Activated naive CD4-positive, alpha-beta T cell treated with anti-CD3 and anti-CD28 coated beads, Interleukin-2, amount 10 ng/mL, durations not matched to agents 7 days and 5 days (primary cell): ENCODE measurements at regions not wholly inside any gene's neighbourhood (a gene's known extent, or its start where the extent isn't known, plus 50 kb on each side); places are given as distances from the start of the nearest gene placed in this dataset.

Source experiments
- CTCF ChIA-PET: fragments of 350-600 bp; sonication (Branson Sonifier 250); formaldehyde crosslinking; loops from one replicate; lab custom pipeline; 2021; ENCODE audit warnings: antibody characterized with exemption; lab: Charles Lee
- DNase-seq: peaks from one replicate; pipeline ENCODE4 v3.0.0-alpha.2; 2020
- H3K27ac Mint-ChIP-seq: one replicate; pipeline ENCODE4 v1.8.0; 2021; ENCODE audit warnings: mild to moderate bottlenecking, moderate library complexity, mixed read lengths
- H3K27me3 Mint-ChIP-seq: one replicate; pipeline ENCODE4 v1.8.0; 2021; ENCODE audit warnings: mild to moderate bottlenecking, mixed read lengths
- H3K36me3 Mint-ChIP-seq: one replicate; pipeline ENCODE4 v1.8.0; 2021; ENCODE audit warnings: mixed read lengths
- H3K4me1 Mint-ChIP-seq: one replicate; pipeline ENCODE4 v1.8.0; 2021; ENCODE audit warnings: mixed read lengths
- H3K4me3 Mint-ChIP-seq: one replicate; pipeline ENCODE4 v1.8.0; 2021; ENCODE audit warnings: mild to moderate bottlenecking, moderate library complexity, mixed read lengths
- H3K9me3 Mint-ChIP-seq: one replicate; pipeline ENCODE4 v1.8.0; 2021; ENCODE audit warnings: mixed read lengths

DNA sequence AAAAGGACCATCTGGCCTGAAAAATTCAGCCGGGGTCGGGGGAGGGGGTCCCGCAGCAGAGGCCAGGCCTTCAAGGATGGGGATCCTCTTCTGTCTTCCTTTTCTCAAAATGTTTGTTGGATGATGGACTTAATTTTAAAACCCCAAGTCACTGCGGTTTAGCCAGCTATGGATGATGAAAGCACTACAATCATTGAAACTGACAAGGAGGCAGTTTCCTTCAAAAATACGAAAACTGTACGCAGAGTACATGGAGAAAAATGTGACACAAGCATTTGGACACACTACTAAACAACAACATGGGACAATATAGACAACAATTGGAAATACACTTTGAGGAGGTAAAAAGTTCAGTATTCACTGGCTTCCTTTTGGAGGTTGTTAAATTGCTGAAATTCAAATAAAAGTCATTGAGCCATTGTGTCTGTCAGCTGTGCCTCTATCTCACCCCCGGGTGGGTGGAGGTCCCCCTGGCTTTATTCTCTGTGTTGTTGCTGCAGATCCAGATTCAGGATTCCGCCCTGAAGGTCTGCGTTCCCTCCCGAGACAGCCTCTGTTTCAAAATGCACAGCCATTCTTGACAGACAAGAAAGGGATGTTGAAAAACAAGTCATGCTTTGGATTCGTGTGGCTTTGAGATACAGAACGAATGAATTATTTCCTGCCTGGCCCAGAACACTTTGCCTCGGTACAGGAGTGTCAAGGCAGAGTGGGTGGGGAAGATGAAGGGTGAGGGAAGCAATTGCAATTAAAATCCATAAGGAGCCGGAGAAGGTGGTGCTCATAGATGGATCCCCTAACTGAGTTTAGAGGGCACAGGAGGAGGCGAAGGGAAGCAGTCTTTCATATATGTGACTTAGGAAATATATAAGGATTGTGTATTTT, 118.2 kb downstream of the TTLL2 start:
- Mint-ChIP-seq H3K27me3 (peaks cover 19% of the 10 kb centered on the region), H3K36me3 (no peaks in the 10 kb centered on the region), H3K4me3 (no peak overlapping the region), H3K9me3 (no peaks in the 10 kb centered on the region), H3K27ac (no peak overlapping the region), H3K4me1 (no peaks in the 10 kb centered on the region)
- DNase-seq: no peak
- CTCF ChIA-PET: no interaction called here

DNA sequence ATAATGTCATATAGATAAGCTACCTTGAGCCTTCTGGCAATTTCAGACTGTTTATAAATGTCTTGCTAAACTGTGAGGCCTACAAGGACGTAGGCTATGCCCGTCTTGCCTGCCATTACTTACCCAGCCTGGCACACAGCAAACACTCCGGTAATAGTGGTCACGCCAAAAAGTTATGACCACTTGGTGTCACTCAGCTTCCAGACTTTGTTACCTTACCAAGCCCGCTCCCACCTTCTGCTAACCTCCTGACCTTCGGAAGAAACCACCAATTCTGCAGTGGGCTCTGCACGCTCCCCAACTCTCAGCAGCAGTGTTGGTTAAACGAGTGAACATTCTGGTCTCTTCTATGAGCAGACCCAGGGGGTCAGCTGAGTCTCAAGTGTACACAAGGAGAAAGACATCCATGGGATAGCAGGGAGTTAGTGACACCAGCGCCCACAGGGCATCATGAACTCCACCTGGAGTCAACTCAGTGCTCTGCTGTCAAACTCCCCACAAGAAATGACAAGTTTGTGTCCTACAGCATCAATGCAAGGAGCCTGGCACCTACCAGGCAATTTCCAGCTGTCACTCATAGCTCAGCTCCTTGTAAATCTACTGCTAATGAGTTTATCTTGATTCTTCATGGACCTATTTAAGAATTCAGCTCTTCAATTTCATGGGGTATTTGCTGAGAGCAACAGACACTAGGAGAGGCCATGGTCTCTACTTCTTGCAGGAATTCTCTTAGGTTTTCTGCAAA, 119.9 kb downstream of the TTLL2 start:
- CTCF ChIA-PET: no interaction called here
- Mint-ChIP-seq H3K27me3 (peaks cover 19% of the 10 kb centered on the region), H3K4me3 (no peak overlapping the region), H3K9me3 (no peaks in the 10 kb centered on the region), H3K27ac (no peak overlapping the region), H3K36me3 (no peaks in the 10 kb centered on the region), H3K4me1 (no peaks in the 10 kb centered on the region)
- no peak for DNase-seq

DNA sequence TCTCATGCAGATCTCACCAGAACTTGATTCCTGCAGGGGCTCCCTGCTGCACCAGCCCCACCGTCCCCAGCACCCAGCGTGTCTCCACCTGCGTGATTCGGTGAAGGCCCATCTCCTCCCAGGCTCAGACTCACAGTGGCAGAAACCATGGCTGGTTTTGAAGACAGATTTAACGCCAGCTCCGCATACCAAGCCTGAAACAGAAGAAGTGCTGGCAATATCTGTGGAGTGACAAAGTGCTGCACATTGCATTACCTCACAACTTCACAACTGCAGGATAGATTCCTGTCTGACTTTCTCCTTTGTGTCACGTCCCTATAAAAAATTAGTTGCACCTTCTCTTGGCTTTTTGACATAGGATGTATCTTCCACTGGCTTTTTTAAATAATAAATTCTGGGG, 120.7 kb downstream of the TTLL2 start:
- Mint-ChIP-seq H3K27me3 (peaks cover 19% of the 10 kb centered on the region), H3K9me3 (no peaks in the 10 kb centered on the region), H3K27ac (no peak overlapping the region), H3K4me3 (no peak overlapping the region), H3K4me1 (no peaks in the 10 kb centered on the region), H3K36me3 (no peaks in the 10 kb centered on the region)
- DNase-seq: no peak
- CTCF ChIA-PET: no interaction called here

DNA sequence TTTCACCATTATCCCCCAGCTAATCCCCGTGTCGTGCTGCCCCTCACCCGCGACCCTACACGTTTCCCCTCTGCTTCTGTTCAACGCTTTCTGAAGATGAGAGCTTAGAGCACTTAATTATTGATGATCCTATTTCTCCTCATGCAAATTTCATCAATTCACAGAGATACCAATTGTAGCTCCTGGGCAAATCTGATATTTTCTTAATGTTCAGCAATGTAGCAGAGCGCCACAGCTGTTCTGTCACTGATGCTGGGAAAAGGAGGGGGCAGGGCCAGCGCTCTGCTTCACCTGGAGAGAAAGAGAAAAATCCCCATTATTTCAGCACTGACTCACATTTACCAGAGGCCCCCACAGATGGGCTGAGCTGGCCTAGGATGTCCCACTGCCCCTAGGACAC, 121.2 kb downstream of the TTLL2 start:
- no peak overlapping the region for H3K27ac Mint-ChIP-seq
- no peaks in the 10 kb centered on the region for H3K9me3 Mint-ChIP-seq
- no peak overlapping the region for H3K4me3 Mint-ChIP-seq
- no peak for DNase-seq
- H3K4me1 Mint-ChIP-seq: no peaks in the 10 kb centered on the region
- no peaks in the 10 kb centered on the region for H3K36me3 Mint-ChIP-seq
- peaks cover 19% of the 10 kb centered on the region for H3K27me3 Mint-ChIP-seq
- CTCF ChIA-PET: no interaction called here

DNA sequence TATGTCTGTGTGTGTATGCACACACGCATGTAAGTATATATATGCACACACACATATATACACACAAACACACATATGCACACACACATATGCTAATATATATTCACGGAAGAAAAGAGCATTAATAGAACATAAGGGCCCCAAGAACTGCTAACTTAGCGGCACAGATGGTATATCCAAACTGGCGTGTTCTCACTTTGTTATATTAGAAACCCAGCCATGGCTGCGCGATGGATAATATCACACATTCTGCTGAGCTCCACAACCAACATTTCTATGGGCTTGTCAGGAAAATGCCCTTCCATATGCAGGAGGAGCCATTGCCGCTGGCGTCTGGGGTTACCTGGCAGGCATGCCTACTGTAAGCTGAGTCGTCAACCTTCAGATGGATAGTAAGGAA, 122.1 kb downstream of the TTLL2 start:
- DNase-seq: no peak
- Mint-ChIP-seq H3K27me3 (peaks cover 15% of the 10 kb centered on the region), H3K27ac (no peak overlapping the region), H3K4me3 (no peak overlapping the region), H3K4me1 (no peaks in the 10 kb centered on the region), H3K36me3 (no peaks in the 10 kb centered on the region), H3K9me3 (no peaks in the 10 kb centered on the region)
- CTCF ChIA-PET: no interaction called here

DNA sequence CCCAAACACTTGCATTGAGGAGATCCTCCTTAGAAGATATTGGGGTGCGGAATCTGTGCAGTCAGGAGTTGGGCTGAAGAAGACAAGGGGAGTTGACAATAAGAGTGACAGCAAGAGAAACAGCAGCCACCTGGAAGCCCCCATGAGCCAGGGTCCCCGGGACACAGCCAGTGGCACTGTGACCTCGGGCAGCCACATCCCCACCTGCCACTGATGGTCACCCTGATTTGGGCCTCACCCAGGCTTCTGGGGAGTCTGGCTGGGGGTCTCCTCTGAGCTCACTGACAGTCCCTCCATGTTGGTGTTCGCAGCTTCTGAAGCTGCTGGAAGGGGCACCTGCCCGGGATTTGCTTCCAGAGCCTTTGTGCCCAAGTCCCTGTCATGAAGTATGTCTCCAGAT, 123.5 kb downstream of the TTLL2 start:
- Mint-ChIP-seq H3K27ac (no peak overlapping the region), H3K4me1 (no peaks in the 10 kb centered on the region), H3K36me3 (no peaks in the 10 kb centered on the region), H3K27me3 (peaks cover 4% of the 10 kb centered on the region), H3K4me3 (no peak overlapping the region), H3K9me3 (no peaks in the 10 kb centered on the region)
- CTCF ChIA-PET: no interaction called here
- no peak for DNase-seq

DNA sequence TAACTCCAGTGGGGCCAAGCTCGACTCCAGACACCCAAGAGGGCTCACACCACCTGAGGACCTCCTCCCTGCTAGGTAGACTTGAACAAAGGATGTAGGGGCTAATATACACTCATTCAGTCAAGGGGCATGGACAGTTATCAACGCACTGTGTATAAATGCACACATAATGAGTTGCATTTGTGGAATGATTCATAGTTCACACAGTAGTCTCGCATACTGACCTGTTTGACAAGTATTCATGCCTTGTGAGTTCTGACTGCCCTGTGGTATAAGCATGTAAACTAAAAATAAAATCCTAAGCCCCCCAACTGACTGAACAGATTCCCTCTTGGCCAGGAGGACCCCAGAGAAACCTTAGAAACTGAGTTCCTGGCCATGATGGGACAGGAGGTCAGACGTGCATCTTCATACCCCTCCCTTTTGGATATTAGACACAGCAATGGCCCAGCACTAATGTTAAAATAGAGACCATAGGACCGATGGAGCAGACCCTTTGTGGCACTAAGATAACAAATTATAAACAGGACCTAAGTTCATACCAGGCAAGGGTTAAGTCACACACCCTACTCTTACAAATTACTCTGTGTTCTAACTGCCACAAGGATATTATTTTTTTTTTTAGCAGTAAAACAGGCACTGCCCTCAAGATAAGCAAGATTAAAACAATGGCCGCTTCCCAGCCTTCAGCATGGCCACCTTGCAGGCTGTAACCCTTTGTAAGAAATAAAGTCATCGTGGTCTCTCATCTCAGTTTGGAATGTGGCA, 124.4 kb downstream of the TTLL2 start:
- H3K9me3 Mint-ChIP-seq: no peaks in the 10 kb centered on the region
- no peaks in the 10 kb centered on the region for H3K36me3 Mint-ChIP-seq
- H3K4me1 Mint-ChIP-seq: no peaks in the 10 kb centered on the region
- no peak overlapping the region for H3K4me3 Mint-ChIP-seq
- H3K27me3 Mint-ChIP-seq: peaks cover 4% of the 10 kb centered on the region
- DNase-seq: no peak
- CTCF ChIA-PET: no interaction called here
- no peak overlapping the region for H3K27ac Mint-ChIP-seq

DNA sequence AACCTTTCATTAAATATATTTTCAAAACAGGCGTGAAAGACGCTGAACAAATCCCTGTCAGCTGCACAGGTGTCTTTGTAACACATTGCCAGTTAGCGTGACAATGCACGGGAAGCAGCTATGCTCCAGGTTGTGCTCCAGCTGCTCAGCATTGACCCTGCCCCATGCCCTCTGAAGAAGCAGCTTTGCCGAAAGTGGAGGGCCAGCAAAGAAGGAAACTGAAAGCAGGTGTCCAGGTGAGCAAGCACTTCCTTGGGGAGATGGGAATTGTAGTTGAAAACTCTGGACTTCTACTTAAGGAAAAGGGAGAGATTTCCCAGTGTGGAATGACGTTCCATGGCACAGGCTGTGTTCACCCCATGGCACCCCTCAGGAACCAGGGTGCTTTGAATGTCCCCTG, 125.7 kb downstream of the TTLL2 start:
- H3K27me3 Mint-ChIP-seq: no peaks in the 10 kb centered on the region
- no peak overlapping the region for H3K27ac Mint-ChIP-seq
- CTCF ChIA-PET: no interaction called here
- H3K36me3 Mint-ChIP-seq: no peaks in the 10 kb centered on the region
- H3K4me1 Mint-ChIP-seq: no peaks in the 10 kb centered on the region
- H3K9me3 Mint-ChIP-seq: peaks cover 2% of the 10 kb centered on the region
- no peak for DNase-seq
- H3K4me3 Mint-ChIP-seq: no peak overlapping the region

DNA sequence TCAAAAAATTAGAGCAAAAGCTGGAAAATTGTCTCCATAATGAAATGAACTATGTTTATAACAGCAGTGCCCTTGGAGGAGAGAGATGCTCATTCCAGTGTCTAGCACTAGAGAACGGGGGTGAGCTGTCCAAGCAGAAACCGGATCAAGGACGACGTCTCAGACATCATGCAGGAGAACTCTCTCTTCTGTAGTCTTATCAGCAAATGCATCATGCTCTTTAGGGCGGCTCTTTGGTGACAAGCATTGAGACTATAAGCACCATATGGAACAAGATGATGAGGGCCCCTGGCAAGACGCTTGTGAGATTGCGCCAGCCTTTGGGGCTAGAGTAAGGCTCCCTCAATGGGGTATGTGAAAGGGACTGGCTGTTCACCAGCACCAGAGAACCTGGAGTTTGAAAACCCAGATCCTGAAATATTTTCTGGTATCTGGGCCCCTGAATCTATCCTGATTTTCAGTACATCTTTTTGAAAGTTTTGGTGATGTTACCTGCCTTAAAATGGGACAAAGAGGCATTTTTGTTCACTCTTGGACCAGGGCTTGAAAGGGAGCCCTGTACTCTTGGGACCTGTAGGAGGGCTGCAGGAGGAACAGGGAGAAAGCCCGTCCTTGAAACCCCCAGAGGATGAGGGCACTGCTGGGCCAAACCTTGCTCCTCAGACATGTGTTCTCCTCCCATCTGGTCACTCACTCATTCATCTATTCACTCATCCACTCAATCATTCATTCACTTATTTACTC, 127.6 kb downstream of the TTLL2 start:
- Mint-ChIP-seq H3K4me3 (no peak overlapping the region), H3K4me1 (no peaks in the 10 kb centered on the region), H3K9me3 (peaks cover 2% of the 10 kb centered on the region), H3K27ac (no peak overlapping the region), H3K36me3 (no peaks in the 10 kb centered on the region), H3K27me3 (no peaks in the 10 kb centered on the region)
- CTCF ChIA-PET: no interaction called here
- DNase-seq: no peak

DNA sequence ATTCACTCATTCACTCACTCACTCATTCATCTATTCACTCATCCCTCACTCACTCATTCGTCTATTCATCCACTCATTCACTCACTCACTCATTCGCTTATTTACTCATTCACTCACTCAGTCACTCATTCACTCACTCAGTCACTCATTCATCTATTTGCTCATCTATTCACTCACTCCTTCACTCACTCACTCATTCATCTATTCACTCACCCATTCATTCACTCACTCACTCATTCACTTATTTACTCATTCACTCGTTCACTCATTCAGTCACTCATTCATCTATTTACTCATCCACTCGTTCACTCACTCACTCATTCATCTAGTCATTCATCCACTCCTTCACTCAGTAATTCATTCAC, 128.2 kb downstream of the TTLL2 start:
- Mint-ChIP-seq H3K36me3 (no peaks in the 10 kb centered on the region), H3K4me3 (no peak overlapping the region), H3K4me1 (no peaks in the 10 kb centered on the region), H3K27me3 (no peaks in the 10 kb centered on the region), H3K9me3 (peaks cover 2% of the 10 kb centered on the region), H3K27ac (no peak overlapping the region)
- CTCF ChIA-PET: no interaction called here
- no peak for DNase-seq

DNA sequence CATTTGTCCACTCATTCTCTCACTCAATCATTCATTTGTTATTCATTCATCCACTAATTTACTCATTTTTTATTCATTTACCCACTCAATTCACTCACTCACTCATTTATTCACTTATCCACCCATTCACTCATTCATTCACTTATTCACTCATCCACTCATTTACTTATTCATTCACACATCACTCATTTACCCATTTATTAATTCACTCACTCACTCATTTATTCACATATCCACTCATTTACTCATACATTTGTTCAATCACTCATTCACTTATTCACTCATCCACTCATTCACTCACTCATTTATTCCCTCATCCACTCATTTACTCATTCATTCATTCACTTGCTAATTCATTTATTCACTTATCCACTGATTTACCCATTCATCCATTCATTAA, 129.1 kb downstream of the TTLL2 start:
- no peak for DNase-seq
- H3K4me3 Mint-ChIP-seq: no peak overlapping the region
- H3K27me3 Mint-ChIP-seq: no peaks in the 10 kb centered on the region
- CTCF ChIA-PET: no interaction called here
- no peaks in the 10 kb centered on the region for H3K36me3 Mint-ChIP-seq
- no peak overlapping the region for H3K27ac Mint-ChIP-seq
- peaks cover 2% of the 10 kb centered on the region for H3K9me3 Mint-ChIP-seq
- no peaks in the 10 kb centered on the region for H3K4me1 Mint-ChIP-seq

DNA sequence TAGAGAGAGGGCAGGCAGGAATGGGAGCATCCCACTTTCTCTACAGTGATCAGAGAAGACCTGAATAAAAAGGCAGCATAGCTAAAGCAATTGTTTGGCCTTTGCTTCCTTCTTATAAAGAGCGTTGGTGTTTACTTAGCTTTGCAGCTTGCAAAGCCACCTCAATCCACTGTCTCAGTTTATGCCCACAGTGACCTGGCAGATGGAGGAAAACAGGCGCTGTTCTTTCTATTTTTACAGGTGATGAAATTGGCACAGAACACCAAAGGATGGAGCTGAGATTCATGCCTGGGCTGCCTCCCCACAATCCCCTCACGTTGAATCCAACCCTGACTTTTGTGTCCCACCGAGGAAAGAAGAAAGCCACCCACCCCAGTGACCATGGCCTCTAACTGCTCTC, 130.5 kb downstream of the TTLL2 start:
- Mint-ChIP-seq H3K4me3 (no peak overlapping the region), H3K4me1 (no peaks in the 10 kb centered on the region), H3K9me3 (peaks cover 2% of the 10 kb centered on the region), H3K27ac (no peak overlapping the region), H3K27me3 (no peaks in the 10 kb centered on the region), H3K36me3 (no peaks in the 10 kb centered on the region)
- no peak for DNase-seq
- CTCF ChIA-PET: no interaction called here

DNA sequence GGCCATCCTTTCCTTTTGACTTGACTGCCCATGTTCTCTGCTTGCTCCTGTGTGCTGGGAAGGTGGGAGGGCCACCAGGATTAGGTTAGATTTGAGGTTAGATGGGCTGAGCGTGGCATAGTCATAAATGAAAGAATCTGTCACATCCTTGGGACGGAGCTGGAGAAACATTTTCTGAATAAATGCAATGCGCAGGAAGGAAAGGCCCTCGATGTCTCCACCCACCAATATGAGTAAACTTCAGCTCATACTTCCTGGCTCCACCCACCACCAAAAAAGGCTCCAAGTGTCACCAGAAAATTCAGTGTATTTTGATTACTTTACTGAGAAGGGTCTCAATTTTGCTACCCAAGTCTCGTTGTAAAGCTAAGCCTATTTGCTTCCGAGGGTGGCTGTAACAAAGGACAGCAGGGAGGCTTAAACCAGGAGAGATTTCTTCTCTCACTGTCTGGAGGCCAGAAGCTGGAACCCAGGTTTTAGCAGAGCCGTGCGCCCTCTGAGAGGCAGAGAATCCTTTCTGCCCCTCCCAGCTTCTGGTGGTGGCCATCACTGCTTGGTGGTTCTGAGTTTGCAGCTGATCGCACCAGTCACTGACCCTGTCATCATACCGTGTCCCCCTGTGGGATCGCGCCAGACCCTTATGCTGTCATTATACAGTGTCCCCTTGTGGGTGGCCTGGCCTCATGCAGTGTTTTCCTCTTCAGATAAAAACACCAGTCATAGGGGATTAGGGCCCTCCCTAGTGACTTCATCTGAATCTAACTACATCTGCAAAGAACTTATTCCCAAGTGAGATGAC, 137.8 kb downstream of the TTLL2 start:
- Mint-ChIP-seq H3K4me1 (no peaks in the 10 kb centered on the region), H3K4me3 (no peak overlapping the region), H3K27ac (no peak overlapping the region), H3K27me3 (peaks cover 11% of the 10 kb centered on the region), H3K36me3 (no peaks in the 10 kb centered on the region), H3K9me3 (no peaks in the 10 kb centered on the region)
- CTCF ChIA-PET: no interaction called here
- no peak for DNase-seq
